Mucosa of rectum (tissue), 2 donors: ENCODE measurements at regions not wholly inside any gene's neighbourhood (a gene's known extent, or its start where the extent isn't known, plus 50 kb on each side); places are given as distances from the start of the nearest gene placed in this dataset.

Source experiments
- H3K27ac ChIP-seq, 2 donors: one replicate each; pipeline ENCODE4 v1.7.0; 2013; ENCODE audit warnings: inconsistent platforms in 2 of 2, low read depth in 2 of 2, low read length in 2 of 2
- H3K27me3 ChIP-seq, 2 donors: one replicate each; pipeline ENCODE4 v1.7.0; 2013; ENCODE audit warnings: low read length in 2 of 2; ENCODE audit not compliant: control insufficient read depth in 2 of 2, insufficient read depth in 2 of 2
- H3K36me3 ChIP-seq, 2 donors: one replicate each; pipeline ENCODE4 v1.7.0; 2013; ENCODE audit warnings: low read length in 2 of 2; ENCODE audit not compliant: control insufficient read depth in 2 of 2, insufficient read depth in 2 of 2
- H3K4me1 ChIP-seq, 2 donors: one replicate each; pipeline ENCODE4 v1.7.0; 2013; ENCODE audit warnings: low read length in 2 of 2, mild to moderate bottlenecking in 1 of 2; ENCODE audit not compliant: control insufficient read depth in 2 of 2, insufficient read depth in 2 of 2
- H3K4me3 ChIP-seq, 2 donors: one replicate each; pipeline ENCODE4 v1.7.0; 2013; ENCODE audit warnings: low read length in 2 of 2
- H3K9ac ChIP-seq, 2 donors: one replicate each; pipeline ENCODE4 v1.7.0; 2013; ENCODE audit warnings: low read length in 2 of 2, low read depth in 1 of 2, mild to moderate bottlenecking in 1 of 2
- H3K9me3 ChIP-seq, 2 donors: one replicate each; pipeline ENCODE4 v1.7.0; 2013; ENCODE audit warnings: low read length in 2 of 2; ENCODE audit not compliant: control insufficient read depth in 2 of 2
- donor health status: healthy.
- donor health status: Normal muscosa, but diverticular disease.

- Histone ChIP-seq H3K36me3 (no peaks in the 10 kb centered on the region), H3K9ac (no peak overlapping the region), H3K27me3 (no peaks in the 10 kb centered on the region), H3K27ac (no peak overlapping the region), H3K4me1 (no peaks in the 10 kb centered on the region), H3K9me3 (no peaks in the 10 kb centered on the region), H3K4me3 (no peak overlapping the region)
Measured at GRCh38 chr20:39188266-39188765, 226.2 kb downstream of the DHX35 start.

GRCh38 chr20:39181490-39181889 lies 219.3 kb downstream of the DHX35 start:
- H3K9me3 ChIP-seq, result no peaks in the 10 kb centered on the region
- H3K4me1 ChIP-seq, result no peaks in the 10 kb centered on the region
- no peak overlapping the region for H3K27ac ChIP-seq
- H3K36me3 ChIP-seq, result no peaks in the 10 kb centered on the region
- no peaks in the 10 kb centered on the region for H3K27me3 ChIP-seq
- H3K9ac ChIP-seq, result no peak overlapping the region
- no peak overlapping the region for H3K4me3 ChIP-seq

- Histone ChIP-seq H3K36me3 (no peaks in the 10 kb centered on the region), H3K4me3 (no peak overlapping the region), H3K9me3 (no peaks in the 10 kb centered on the region), H3K27me3 (no peaks in the 10 kb centered on the region), H3K9ac (no peak overlapping the region), H3K4me1 (no peaks in the 10 kb centered on the region), H3K27ac (no peak overlapping the region)
Measured at GRCh38 chr20:39176457-39176856, 214.3 kb downstream of the DHX35 start.

- H3K9ac ChIP-seq, result no peak overlapping the region
- no peaks in the 10 kb centered on the region for H3K4me1 ChIP-seq
- no peak overlapping the region for H3K4me3 ChIP-seq
- no peak overlapping the region for H3K27ac ChIP-seq
- no peaks in the 10 kb centered on the region for H3K27me3 ChIP-seq
- no peaks in the 10 kb centered on the region for H3K9me3 ChIP-seq
- no peaks in the 10 kb centered on the region for H3K36me3 ChIP-seq
Measured at GRCh38 chr20:39170896-39171463, 208.8 kb downstream of the DHX35 start.

GRCh38 chr20:39165099-39165498 lies 203.0 kb downstream of the DHX35 start:
- Histone ChIP-seq H3K4me3 (no peak overlapping the region), H3K9ac (no peak overlapping the region), H3K9me3 (no peaks in the 10 kb centered on the region), H3K27me3 (no peaks in the 10 kb centered on the region), H3K36me3 (no peaks in the 10 kb centered on the region), H3K27ac (no peak overlapping the region), H3K4me1 (no peaks in the 10 kb centered on the region)

GRCh38 chr20:39164642-39165041 lies 202.5 kb downstream of the DHX35 start:
- H3K27me3 ChIP-seq, result no peaks in the 10 kb centered on the region
- no peak overlapping the region for H3K27ac ChIP-seq
- no peaks in the 10 kb centered on the region for H3K36me3 ChIP-seq
- no peak overlapping the region for H3K4me3 ChIP-seq
- H3K4me1 ChIP-seq, result no peaks in the 10 kb centered on the region
- H3K9ac ChIP-seq, result no peak overlapping the region
- no peaks in the 10 kb centered on the region for H3K9me3 ChIP-seq

GRCh38 chr20:39163993-39164392 lies 201.8 kb downstream of the DHX35 start:
- H3K4me3 ChIP-seq, result no peak overlapping the region
- H3K9me3 ChIP-seq, result no peaks in the 10 kb centered on the region
- H3K27me3 ChIP-seq, result no peaks in the 10 kb centered on the region
- H3K9ac ChIP-seq, result no peak overlapping the region
- H3K4me1 ChIP-seq, result no peaks in the 10 kb centered on the region
- no peaks in the 10 kb centered on the region for H3K36me3 ChIP-seq
- no peak overlapping the region for H3K27ac ChIP-seq

GRCh38 chr20:39161900-39162299 lies 199.8 kb downstream of the DHX35 start:
- H3K9ac ChIP-seq, result no peak overlapping the region
- H3K4me1 ChIP-seq, result no peaks in the 10 kb centered on the region
- H3K9me3 ChIP-seq, result no peaks in the 10 kb centered on the region
- no peaks in the 10 kb centered on the region for H3K36me3 ChIP-seq
- no peak overlapping the region for H3K4me3 ChIP-seq
- no peaks in the 10 kb centered on the region for H3K27me3 ChIP-seq
- H3K27ac ChIP-seq, result no peak overlapping the region

GRCh38 chr20:39155971-39156370 lies 193.8 kb downstream of the DHX35 start:
- H3K4me1 ChIP-seq, result no peaks in the 10 kb centered on the region
- H3K27me3 ChIP-seq, result peaks cover 0 to 2% of the 10 kb centered on the region in 2 donors
- no peaks in the 10 kb centered on the region for H3K9me3 ChIP-seq
- no peaks in the 10 kb centered on the region for H3K36me3 ChIP-seq
- H3K27ac ChIP-seq, result no peak overlapping the region
- H3K4me3 ChIP-seq, result no peak overlapping the region
- H3K9ac ChIP-seq, result no peak overlapping the region

- no peak overlapping the region for H3K9ac ChIP-seq
- H3K27me3 ChIP-seq, result peaks cover 0 to 2% of the 10 kb centered on the region in 2 donors
- no peak overlapping the region for H3K4me3 ChIP-seq
- H3K36me3 ChIP-seq, result no peaks in the 10 kb centered on the region
- no peak overlapping the region for H3K27ac ChIP-seq
- H3K9me3 ChIP-seq, result no peaks in the 10 kb centered on the region
- no peaks in the 10 kb centered on the region for H3K4me1 ChIP-seq
Measured at GRCh38 chr20:39152742-39153141, 190.6 kb downstream of the DHX35 start.

- Histone ChIP-seq H3K9me3 (no peaks in the 10 kb centered on the region), H3K36me3 (no peaks in the 10 kb centered on the region), H3K9ac (no peak overlapping the region)
Measured at GRCh38 chr20:39152126-39152525, 190.0 kb downstream of the DHX35 start.

More at GRCh38 chr20:39152126-39152525, 190.0 kb downstream of the DHX35 start:
- Histone ChIP-seq H3K4me3 (no peak overlapping the region), H3K27me3 (peaks cover 0 to 2% of the 10 kb centered on the region in 2 donors), H3K4me1 (no peaks in the 10 kb centered on the region), H3K27ac (no peak overlapping the region)
